HepG2 (cell line): ENCODE measurements at regions not wholly inside any gene's neighbourhood (a gene's known extent, or its start where the extent isn't known, plus 50 kb on each side); places are given as distances from the start of the nearest gene placed in this dataset.

Source experiments
- ATAC-seq: fragments of 200-7000 bp; cut with Tn5 transposase; 3 replicates; pipeline ENCODE4 v1.9.1; 2020; ENCODE audit warnings: mild to moderate bottlenecking, moderate library complexity
- BruUV-seq: library from RNA; stranded (reverse); fragments of 400-500 nt; replicated peaks from 2 replicates; lab custom pipeline; 2021; lab: Mats Ljungman, UMichigan
- CTCF ChIA-PET: fragments of 300-600 bp; formaldehyde crosslinking; extraction: SDS; loops from one replicate; lab custom pipeline; 2021; ENCODE audit warnings: low total read pairs, inconsistent platforms, low intra/inter-chr PET ratio; lab: Yijun Ruan, JAX
- POLR2A ChIA-PET: fragments of 350-600 bp; sonication (Branson Sonifier 250); formaldehyde crosslinking; loops from one replicate; lab custom pipeline; 2020; ENCODE audit warnings: antibody characterized with exemption, inconsistent platforms; lab: Yijun Ruan, JAX
- DNase-seq: peaks from one replicate; pipeline ENCODE4 v3.0.0-alpha.2; 2015; ENCODE audit warnings: low spot score
- FAIRE-seq: peaks from 3 replicates; lab custom pipeline; 2011; peaks lifted over from hg19 to GRCh38; lab: Jason Lieb, UNC
- H2AFZ ChIP-seq: one replicate; pipeline ENCODE4 v1.6.1; 2011; ENCODE audit warnings: low read length, inconsistent platforms
- H3K27ac ChIP-seq: fragments of 300-600 bp; 3 replicates; pipeline ENCODE4 v1.8.0; 2011; ENCODE audit warnings: mixed run types, mild to moderate bottlenecking, mixed read lengths, low read length, inconsistent platforms; ENCODE audit not compliant: insufficient read depth; ENCODE audit errors: extremely low read length
- H3K27me3 ChIP-seq, 2 experiments: fragments of 200-600 bp in 1 of 2; 2 replicates in 1 of 2; 3 replicates in 1 of 2; pipeline versions ENCODE4 v1.6.0 to v1.8.0; 2011; ENCODE audit warnings: low read length in 2 of 2, mild to moderate bottlenecking in 2 of 2, moderate library complexity in 2 of 2, inconsistent platforms in 1 of 2; ENCODE audit not compliant: insufficient read depth in 2 of 2, control insufficient read depth in 1 of 2
- H3K36me3 ChIP-seq, 2 experiments: fragments of 200-600 bp in 1 of 2; replicated peaks in 1 of 2; 2 replicates in 1 of 2; 3 replicates in 1 of 2; pipeline versions ENCODE4 v1.5.1 to v1.8.0; 2011; ENCODE audit warnings: low read length in 2 of 2, inconsistent platforms in 1 of 2; ENCODE audit not compliant: insufficient read depth in 2 of 2, control insufficient read depth in 1 of 2
- H3K4me1 ChIP-seq: 2 replicates; pipeline ENCODE4 v1.5.1; 2012; ENCODE audit warnings: low read length, inconsistent platforms; ENCODE audit not compliant: insufficient read depth
- H3K4me2 ChIP-seq: 2 replicates; pipeline ENCODE4 v1.6.0; 2011; ENCODE audit warnings: low read depth, low read length, inconsistent platforms
- H3K4me3 ChIP-seq, 3 experiments: fragments of 200-600 bp in 1 of 3; sonication (generic), shearing (Covaris generic) in 1 of 3; replicated peaks in 1 of 3; 2 replicates each; pipeline ENCODE4 v1.5.1; 2011 to 2016; ENCODE audit warnings: low read length in 3 of 3, inconsistent platforms in 2 of 3, low read depth in 2 of 3, mild to moderate bottlenecking in 2 of 3, control low read depth in 1 of 3, mixed read lengths in 1 of 3; ENCODE audit not compliant: insufficient read depth in 1 of 3
- H3K79me2 ChIP-seq: one replicate; pipeline ENCODE4 v1.6.1; 2011; ENCODE audit warnings: low read length, inconsistent platforms; ENCODE audit not compliant: insufficient read depth
- H3K9ac ChIP-seq: 2 replicates; pipeline ENCODE4 v1.6.0; 2011; ENCODE audit warnings: mild to moderate bottlenecking, low read depth, low read length, inconsistent platforms; ENCODE audit not compliant: insufficient read depth
- H3K9me3 ChIP-seq: 2 replicates; pipeline ENCODE4 v1.5.1; 2012; ENCODE audit warnings: mild to moderate bottlenecking, low read length
- H4K20me1 ChIP-seq: 2 replicates; pipeline ENCODE4 v1.6.0; 2011; ENCODE audit warnings: inconsistent platforms, mild to moderate bottlenecking, low read length, moderate library complexity; ENCODE audit not compliant: insufficient read depth
- CCAR2 ChIP-seq: fragments of 200-400 bp; formaldehyde crosslinking; optimal IDR thresholded peaks from 2 replicates; pipeline ENCODE3; 2018; ENCODE audit warnings: low read depth, mild to moderate bottlenecking, low read length, moderate library complexity
- ISL2 ChIP-seq: sonication (generic); formaldehyde crosslinking; IDR thresholded peaks from 2 replicates; pipeline ENCODE4 v1.5.0; 2020; ENCODE audit warnings: missing genetic modification reagents
- KLF9 ChIP-seq: IDR thresholded peaks from 2 replicates; pipeline ENCODE4 v1.6.1; 2016; ENCODE audit warnings: low read depth
- MED13 ChIP-seq: sonication (generic); formaldehyde crosslinking; IDR thresholded peaks from 2 replicates; pipeline ENCODE4 v1.5.0; 2020; ENCODE audit warnings: missing genetic modification reagents
- NFATC3 ChIP-seq: sonication (generic); formaldehyde crosslinking; IDR thresholded peaks from 2 replicates; pipeline ENCODE4 v1.5.1; 2020; ENCODE audit warnings: mild to moderate bottlenecking, missing genetic modification reagents
- NFKB2 ChIP-seq: sonication (generic); formaldehyde crosslinking; IDR thresholded peaks from 2 replicates; pipeline ENCODE4 v1.4.0; 2020; ENCODE audit warnings: missing genetic modification reagents, borderline replicate concordance
- RELA ChIP-seq: sonication (generic); formaldehyde crosslinking; IDR thresholded peaks from 2 replicates; pipeline ENCODE4 v1.4.0; 2020; ENCODE audit warnings: missing genetic modification reagents
- SKI ChIP-seq: fragments of 450-650 bp; IDR thresholded peaks from one replicate; pipeline ENCODE4 v1.6.1; 2018; ENCODE audit warnings: mild to moderate bottlenecking; ENCODE audit not compliant: partially characterized antibody
- TSC22D2 ChIP-seq: sonication (generic); formaldehyde crosslinking; IDR thresholded peaks from 2 replicates; pipeline ENCODE4 v1.5.1; 2020; ENCODE audit warnings: missing genetic modification reagents, mild to moderate bottlenecking, borderline replicate concordance
- ZBTB7B ChIP-seq: sonication (generic); formaldehyde crosslinking; IDR thresholded peaks from 2 replicates; pipeline ENCODE4 v1.4.0; 2020; ENCODE audit warnings: missing genetic modification reagents
- ZNF251 ChIP-seq: sonication (generic); formaldehyde crosslinking; IDR thresholded peaks from 2 replicates; pipeline ENCODE4 v1.9.0; 2021; ENCODE audit warnings: mild to moderate bottlenecking, missing genetic modification reagents
- ZNF264 ChIP-seq: sonication (generic); formaldehyde crosslinking; IDR thresholded peaks from 2 replicates; pipeline ENCODE4 v1.4.0; 2020; ENCODE audit warnings: missing genetic modification reagents
- ZNF496 ChIP-seq: sonication (generic); formaldehyde crosslinking; IDR thresholded peaks from 2 replicates; pipeline ENCODE4 v1.8.1; 2023; ENCODE audit warnings: mild to moderate bottlenecking, moderate library complexity, missing genetic modification reagents; ENCODE audit not compliant: insufficient replicate concordance
- ZNF547 ChIP-seq: sonication (generic); formaldehyde crosslinking; IDR thresholded peaks from 2 replicates; pipeline ENCODE4 v1.5.1; 2020; ENCODE audit warnings: mild to moderate bottlenecking, missing genetic modification reagents
- ZNF782 ChIP-seq: sonication (generic); formaldehyde crosslinking; IDR thresholded peaks from 2 replicates; pipeline ENCODE4 v1.4.0; 2020; ENCODE audit warnings: missing genetic modification reagents, mild to moderate bottlenecking, borderline replicate concordance
- ZNF816 ChIP-seq: sonication (generic); formaldehyde crosslinking; IDR thresholded peaks from 2 replicates; pipeline ENCODE4 v1.8.0; 2022; ENCODE audit warnings: missing genetic modification reagents, mild to moderate bottlenecking, borderline replicate concordance
- ZSCAN20 ChIP-seq: sonication (generic); formaldehyde crosslinking; IDR thresholded peaks from 2 replicates; pipeline ENCODE4 v1.4.0; 2020; ENCODE audit warnings: missing genetic modification reagents, mild to moderate bottlenecking, borderline replicate concordance
- WGBS: methylation state at CpG from one replicate; pipeline ENCODE4 v1.1.6; 2017; ENCODE audit warnings: low lambda C conversion rate; 5-methylcytosine and 5-hydroxymethylcytosine counted together
- in situ Hi-C: cut with HindIII; loops from 2 replicates; pipeline ENCODE4 v1.10.0; 2017; ENCODE audit warnings: low pct_unique_long_range_greater_than_20kb; ENCODE audit not compliant: extremely low pct_ligation_motif_present
- intact Hi-C: fragments of 100-400 bp; cut with micrococcal nuclease; formaldehyde crosslinking; loops from one replicate; pipeline ENCODE4 v1.10.0; 2022; ENCODE audit not compliant: unreplicated experiment
- TF ChIP-seq, protein P1 (sequence below), 2 experiments: sonication (generic) in 1 of 2; formaldehyde crosslinking in 1 of 2; IDR thresholded peaks; 2 replicates each; pipeline versions ENCODE4 v1.5.1 to v1.6.1; 2011 to 2020; ENCODE audit warnings: borderline replicate concordance in 1 of 2, low read depth in 1 of 2, low read length in 1 of 2, mild to moderate bottlenecking in 1 of 2, missing genetic modification reagents in 1 of 2, moderate library complexity in 1 of 2

DNA sequence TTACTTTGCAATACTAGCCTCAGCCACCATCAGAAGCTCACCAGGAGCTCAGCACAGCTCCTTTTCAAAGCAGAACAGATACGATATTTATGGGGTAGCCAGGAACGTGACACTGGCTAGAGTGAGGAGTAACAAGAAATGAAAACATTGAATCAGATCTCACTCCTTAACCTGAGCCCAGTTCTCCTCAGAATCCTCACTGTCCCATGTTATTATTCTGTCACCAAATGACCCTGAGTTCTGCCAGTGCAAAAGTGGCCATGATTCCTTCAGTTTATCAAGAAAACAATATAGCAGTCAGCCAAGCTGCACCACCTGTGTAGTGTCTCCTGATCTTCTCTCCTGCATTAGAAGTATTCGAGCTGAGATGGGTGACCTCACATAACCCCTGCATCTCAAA lies 956.7 kb downstream of the TUSC7 start:
- CTCF ChIA-PET = no interaction called here
- no peak for ATAC-seq
- FAIRE-seq = no peak
- TF ChIP-seq ISL2 (CRISPR knock-in tag) (no peak), ZSCAN20 (CRISPR knock-in tag) (no peak), ZNF496 (CRISPR knock-in tag) (no peak), CCAR2 (no peak), ZNF782 (no peak), ZBTB7B (CRISPR knock-in tag) (no peak)
- TF ChIP-seq, all 625 proteins: peak for 0
- H3K9me3 ChIP-seq = no peaks in the 10 kb centered on the region
- no peak overlapping the region for H3K9ac ChIP-seq
- DNase-seq = no peak
- no peaks in the 10 kb centered on the region for H3K27me3 ChIP-seq
- H3K27ac ChIP-seq = no peak overlapping the region
- no peaks in the 10 kb centered on the region for H3K36me3 ChIP-seq
- in situ Hi-C loops = no loop called here
- intact Hi-C loops = no loop called here
- no TSS peak for BruUV-seq
- 0% methylated on average over 3 of the region's 3 CpGs for WGBS
- H3K4me1 ChIP-seq = no peaks in the 10 kb centered on the region
- no peaks in the 10 kb centered on the region for H4K20me1 ChIP-seq
- POLR2A ChIA-PET = no interaction called here
- H2AFZ ChIP-seq = no peak overlapping the region
- no peaks in the 10 kb centered on the region for H3K79me2 ChIP-seq
- no peak overlapping the region for H3K4me3 ChIP-seq
- no peak overlapping the region for H3K4me2 ChIP-seq

GRCh38 chr3:117666812-117667211 lies 957.2 kb downstream of the TUSC7 start:
- H3K4me3 ChIP-seq = no peak overlapping the region
- H2AFZ ChIP-seq = no peak overlapping the region
- POLR2A ChIA-PET = no interaction called here
- H3K9me3 ChIP-seq = no peaks in the 10 kb centered on the region
- H3K27me3 ChIP-seq = no peaks in the 10 kb centered on the region
- TF ChIP-seq ZNF547 (CRISPR knock-in tag) = no peak
- no peak for TF ChIP-seq ZNF251
- no peak for TF ChIP-seq RELA (CRISPR knock-in tag)
- TF ChIP-seq ZNF816 (CRISPR knock-in tag) = no peak
- TF ChIP-seq KLF9 (CRISPR knock-in tag) = no peak
- no peak for TF ChIP-seq ISL2 (CRISPR knock-in tag)
- no peak for TF ChIP-seq NFATC3 (CRISPR knock-in tag)
- TF ChIP-seq MED13 (CRISPR knock-in tag) = no peak
- TF ChIP-seq SKI = no peak
- TF ChIP-seq TSC22D2 (CRISPR knock-in tag) = no peak
- no peak for TF ChIP-seq NFKB2 (CRISPR knock-in tag)
- TF ChIP-seq, protein P1, sequence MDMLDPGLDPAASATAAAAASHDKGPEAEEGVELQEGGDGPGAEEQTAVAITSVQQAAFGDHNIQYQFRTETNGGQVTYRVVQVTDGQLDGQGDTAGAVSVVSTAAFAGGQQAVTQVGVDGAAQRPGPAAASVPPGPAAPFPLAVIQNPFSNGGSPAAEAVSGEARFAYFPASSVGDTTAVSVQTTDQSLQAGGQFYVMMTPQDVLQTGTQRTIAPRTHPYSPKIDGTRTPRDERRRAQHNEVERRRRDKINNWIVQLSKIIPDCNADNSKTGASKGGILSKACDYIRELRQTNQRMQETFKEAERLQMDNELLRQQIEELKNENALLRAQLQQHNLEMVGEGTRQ (IDR thresholded peaks at IDR 0.05; ENCODE audit: low read depth, low read length) = no peak
- TF ChIP-seq, protein P1 (CRISPR knock-in tag; IDR thresholded peaks at IDR 0.05; ENCODE audit: borderline replicate concordance) = no peak
- no peak for TF ChIP-seq ZNF264 (CRISPR knock-in tag)
- no peak overlapping the region for H3K9ac ChIP-seq
- H3K79me2 ChIP-seq = no peaks in the 10 kb centered on the region
- FAIRE-seq (no peak), DNase-seq (no peak), ATAC-seq (no peak)
- H3K36me3 ChIP-seq = no peaks in the 10 kb centered on the region
- WGBS = 3% methylated on average over 3 of the region's 3 CpGs
- intact Hi-C loops = no loop called here
- no peaks in the 10 kb centered on the region for H4K20me1 ChIP-seq
- H3K27ac ChIP-seq = no peak overlapping the region
- no peak overlapping the region for H3K4me2 ChIP-seq
- CTCF ChIA-PET = no interaction called here
- no TSS peak for BruUV-seq
- in situ Hi-C loops = no loop called here
- no peaks in the 10 kb centered on the region for H3K4me1 ChIP-seq
